ENCODE measurements at regions not wholly inside any gene's neighbourhood (a gene's known extent, or its start where the extent isn't known, plus 50 kb on each side); places are given as distances from the start of the nearest gene placed in this dataset.

GRCh38 chrX:137178392-137178791 is 144.6 kb upstream of the GPR101 start:
- TF ChIP-seq CTCF (IDR thresholded peaks at IDR 0.05) (no peak), ZFX (IDR thresholded peaks at IDR 0.05; ENCODE audit: borderline replicate concordance) (no peak)
